Sigmoid colon (tissue), 3 donors: ENCODE measurements at regions not wholly inside any gene's neighbourhood (a gene's known extent, or its start where the extent isn't known, plus 50 kb on each side); places are given as distances from the start of the nearest gene placed in this dataset.

Experiments used
- POLR2A ChIP-seq, 2 donors: fragments of 450-650 bp; IDR thresholded peaks; one replicate each; pipeline ENCODE4 v1.6.1; 2016; ENCODE audit warnings: antibody characterized with exemption in 2 of 2, mild to moderate bottlenecking in 2 of 2, moderate library complexity in 2 of 2
- TF ChIP-seq, protein P1 (sequence below), 4 experiments: fragments of 450-650 bp in 3 of 4; fragments of 200-600 bp in 1 of 4; IDR thresholded peaks; one replicate each; pipeline ENCODE4 v1.5.1; 2016 to 2019; ENCODE audit warnings: antibody characterized with exemption in 4 of 4, mild to moderate bottlenecking in 3 of 4, moderate library complexity in 2 of 4

DNA sequence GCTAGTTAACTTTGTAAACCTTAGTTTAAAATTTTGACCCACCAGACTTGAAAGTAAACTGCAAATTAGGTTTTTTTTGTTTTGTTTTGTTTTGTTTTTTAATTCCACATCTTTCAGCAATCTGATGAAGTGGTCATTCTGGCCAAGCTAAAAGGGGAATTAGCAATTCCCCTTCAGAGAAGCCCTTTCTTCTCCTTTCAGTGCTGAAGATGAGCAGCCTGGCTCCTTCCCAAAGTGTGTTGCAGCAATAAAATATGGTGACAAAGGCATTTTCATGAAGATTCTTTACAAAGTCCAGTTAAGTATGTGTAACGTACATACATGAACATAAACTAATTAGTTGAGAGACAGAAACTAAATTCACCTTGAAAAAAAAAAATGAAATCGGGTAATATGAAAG lies 380.1 kb downstream of the NOVA1 start:
- TF ChIP-seq POLR2A (IDR thresholded peaks at IDR 0.05), result no peak
- TF ChIP-seq, protein P1, sequence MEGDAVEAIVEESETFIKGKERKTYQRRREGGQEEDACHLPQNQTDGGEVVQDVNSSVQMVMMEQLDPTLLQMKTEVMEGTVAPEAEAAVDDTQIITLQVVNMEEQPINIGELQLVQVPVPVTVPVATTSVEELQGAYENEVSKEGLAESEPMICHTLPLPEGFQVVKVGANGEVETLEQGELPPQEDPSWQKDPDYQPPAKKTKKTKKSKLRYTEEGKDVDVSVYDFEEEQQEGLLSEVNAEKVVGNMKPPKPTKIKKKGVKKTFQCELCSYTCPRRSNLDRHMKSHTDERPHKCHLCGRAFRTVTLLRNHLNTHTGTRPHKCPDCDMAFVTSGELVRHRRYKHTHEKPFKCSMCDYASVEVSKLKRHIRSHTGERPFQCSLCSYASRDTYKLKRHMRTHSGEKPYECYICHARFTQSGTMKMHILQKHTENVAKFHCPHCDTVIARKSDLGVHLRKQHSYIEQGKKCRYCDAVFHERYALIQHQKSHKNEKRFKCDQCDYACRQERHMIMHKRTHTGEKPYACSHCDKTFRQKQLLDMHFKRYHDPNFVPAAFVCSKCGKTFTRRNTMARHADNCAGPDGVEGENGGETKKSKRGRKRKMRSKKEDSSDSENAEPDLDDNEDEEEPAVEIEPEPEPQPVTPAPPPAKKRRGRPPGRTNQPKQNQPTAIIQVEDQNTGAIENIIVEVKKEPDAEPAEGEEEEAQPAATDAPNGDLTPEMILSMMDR (IDR thresholded peaks at IDR 0.05), result no peak
